DOHH2 (cell line): ENCODE measurements at regions not wholly inside any gene's neighbourhood (a gene's known extent, or its start where the extent isn't known, plus 50 kb on each side); places are given as distances from the start of the nearest gene placed in this dataset.
"Not testable (repeated sequence)": the region's sequence is repeated elsewhere in the genome, so short reads cannot be mapped to it uniquely, and the experiment has no call there.

Experiments
- H3F3A ChIP-seq: fragments of 200-600 bp; sonication (generic), shearing (Covaris generic); 2 replicates; pipeline ENCODE4 v1.6.0; 2016; ENCODE audit warnings: antibody characterized with exemption, mild to moderate bottlenecking; ENCODE audit not compliant: control insufficient read depth, insufficient read depth
- H3K27ac ChIP-seq: fragments of 200-600 bp; sonication (generic); 2 replicates; pipeline ENCODE4 v1.5.1; 2014; ENCODE audit warnings: low read depth, mild to moderate bottlenecking, low read length, moderate library complexity
- H3K27me3 ChIP-seq: fragments of 200-600 bp; sonication (generic); 2 replicates; pipeline ENCODE4 v1.6.1; 2014; ENCODE audit warnings: mild to moderate bottlenecking, low read length, mixed read lengths; ENCODE audit not compliant: control insufficient read depth
- H3K36me3 ChIP-seq: fragments of 200-600 bp; sonication (generic); 2 replicates; pipeline ENCODE4 v1.6.1; 2014; ENCODE audit warnings: mild to moderate bottlenecking, low read length, moderate library complexity, mixed read lengths; ENCODE audit not compliant: control insufficient read depth
- H3K4me1 ChIP-seq: fragments of 200-600 bp; sonication (generic); 2 replicates; pipeline ENCODE4 v1.6.1; 2014; ENCODE audit warnings: mild to moderate bottlenecking, low read length, mixed read lengths; ENCODE audit not compliant: control insufficient read depth
- H3K4me2 ChIP-seq: fragments of 200-600 bp; sonication (generic); 2 replicates; pipeline ENCODE4 v1.6.0; 2014; ENCODE audit warnings: mild to moderate bottlenecking, low read length, moderate library complexity
- H3K4me3 ChIP-seq: fragments of 200-600 bp; sonication (generic); 2 replicates; pipeline ENCODE4 v1.5.1; 2014; ENCODE audit warnings: mild to moderate bottlenecking, low read length, mixed read lengths
- H3K79me2 ChIP-seq: fragments of 200-600 bp; sonication (generic); 2 replicates; pipeline ENCODE4 v1.6.1; 2014; ENCODE audit warnings: mild to moderate bottlenecking, low read length, mixed read lengths; ENCODE audit not compliant: control insufficient read depth
- H3K9me2 ChIP-seq: fragments of 200-600 bp; sonication (generic); replicated peaks from 2 replicates; pipeline ENCODE4 v1.6.1; 2014; ENCODE audit warnings: mild to moderate bottlenecking, low read length, mixed read lengths; ENCODE audit not compliant: control insufficient read depth
- H3K9me3 ChIP-seq: fragments of 200-600 bp; sonication (generic); 2 replicates; pipeline ENCODE4 v1.6.1; 2014; ENCODE audit warnings: antibody characterized with exemption, low read length, mixed read lengths; ENCODE audit not compliant: control insufficient read depth, insufficient read depth
- H4K20me1 ChIP-seq: fragments of 200-600 bp; sonication (generic); 2 replicates; pipeline ENCODE4 v1.6.0; 2014; ENCODE audit warnings: low read depth, mild to moderate bottlenecking, antibody characterized with exemption, low read length, moderate library complexity; ENCODE audit not compliant: control insufficient read depth, insufficient read depth
- EZH2phosphoT487 ChIP-seq: fragments of 200-600 bp; sonication (generic); IDR thresholded peaks from 2 replicates; pipeline ENCODE4 v1.6.1; 2017; ENCODE audit warnings: borderline replicate concordance, mild to moderate bottlenecking, antibody characterized with exemption, low read length, moderate library complexity, mixed read lengths
- TF ChIP-seq, protein P1 (sequence below): fragments of 200-600 bp; sonication (generic); IDR thresholded peaks from one replicate; pipeline ENCODE4 v1.5.1; 2014; ENCODE audit warnings: antibody characterized with exemption, mild to moderate bottlenecking, low read depth, low read length; ENCODE audit not compliant: poor library complexity, severe bottlenecking

GRCh38 chr3:66836363-66837152 lies 161.5 kb upstream of the KBTBD8 start:
- Histone ChIP-seq H3K4me2 (no peak overlapping the region), H3K27me3 (0 out of 2 replicates have a peak, but pooled peaks cover 2% of the 10 kb centered on the region), H3K27ac (no peak overlapping the region), H3K4me1 (no peaks in the 10 kb centered on the region), H4K20me1 (no peaks in the 10 kb centered on the region), H3K4me3 (no peak overlapping the region), H3F3A (no peaks in the 10 kb centered on the region), H3K36me3 (no peaks in the 10 kb centered on the region), H3K9me3 (no peaks in the 10 kb centered on the region), H3K9me2 (no peaks in the 10 kb centered on the region), H3K79me2 (no peaks in the 10 kb centered on the region)
- TF ChIP-seq, protein P1, sequence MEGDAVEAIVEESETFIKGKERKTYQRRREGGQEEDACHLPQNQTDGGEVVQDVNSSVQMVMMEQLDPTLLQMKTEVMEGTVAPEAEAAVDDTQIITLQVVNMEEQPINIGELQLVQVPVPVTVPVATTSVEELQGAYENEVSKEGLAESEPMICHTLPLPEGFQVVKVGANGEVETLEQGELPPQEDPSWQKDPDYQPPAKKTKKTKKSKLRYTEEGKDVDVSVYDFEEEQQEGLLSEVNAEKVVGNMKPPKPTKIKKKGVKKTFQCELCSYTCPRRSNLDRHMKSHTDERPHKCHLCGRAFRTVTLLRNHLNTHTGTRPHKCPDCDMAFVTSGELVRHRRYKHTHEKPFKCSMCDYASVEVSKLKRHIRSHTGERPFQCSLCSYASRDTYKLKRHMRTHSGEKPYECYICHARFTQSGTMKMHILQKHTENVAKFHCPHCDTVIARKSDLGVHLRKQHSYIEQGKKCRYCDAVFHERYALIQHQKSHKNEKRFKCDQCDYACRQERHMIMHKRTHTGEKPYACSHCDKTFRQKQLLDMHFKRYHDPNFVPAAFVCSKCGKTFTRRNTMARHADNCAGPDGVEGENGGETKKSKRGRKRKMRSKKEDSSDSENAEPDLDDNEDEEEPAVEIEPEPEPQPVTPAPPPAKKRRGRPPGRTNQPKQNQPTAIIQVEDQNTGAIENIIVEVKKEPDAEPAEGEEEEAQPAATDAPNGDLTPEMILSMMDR = peak; percentile 35
- TF ChIP-seq EZH2phosphoT487 = no peak

DNA sequence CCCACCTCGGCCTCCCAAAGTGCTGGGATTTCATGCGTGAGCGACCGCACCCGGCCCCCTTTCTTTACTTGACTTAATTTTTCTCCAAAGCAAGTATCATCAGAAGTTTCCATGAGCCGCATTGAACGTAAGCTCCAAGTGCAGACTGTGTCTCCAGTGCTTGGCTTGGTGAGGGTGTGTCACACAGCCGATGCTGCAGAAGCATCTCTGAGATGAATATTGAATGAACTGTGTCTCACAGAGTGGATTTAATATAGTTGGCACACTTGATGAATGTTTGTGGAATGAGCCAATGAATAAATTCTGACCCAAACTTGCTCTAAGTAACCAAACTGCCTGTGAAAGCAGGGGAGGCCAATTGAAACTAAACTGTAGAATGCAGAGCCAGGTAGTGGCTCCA lies 159.4 kb upstream of the KBTBD8 start:
- no peak overlapping the region for H3K27ac ChIP-seq
- H3K4me2 ChIP-seq = no peak overlapping the region
- no peaks in the 10 kb centered on the region for H3K36me3 ChIP-seq
- no peaks in the 10 kb centered on the region for H3K79me2 ChIP-seq
- no peaks in the 10 kb centered on the region for H3K9me2 ChIP-seq
- H3F3A ChIP-seq = no peaks in the 10 kb centered on the region
- no peak overlapping the region for H3K4me3 ChIP-seq
- TF ChIP-seq, protein P1 = no peak
- TF ChIP-seq EZH2phosphoT487 = no peak
- H3K9me3 ChIP-seq = no peaks in the 10 kb centered on the region
- no peaks in the 10 kb centered on the region for H3K4me1 ChIP-seq
- H4K20me1 ChIP-seq = no peaks in the 10 kb centered on the region
- H3K27me3 ChIP-seq = no peaks in the 10 kb centered on the region

DNA sequence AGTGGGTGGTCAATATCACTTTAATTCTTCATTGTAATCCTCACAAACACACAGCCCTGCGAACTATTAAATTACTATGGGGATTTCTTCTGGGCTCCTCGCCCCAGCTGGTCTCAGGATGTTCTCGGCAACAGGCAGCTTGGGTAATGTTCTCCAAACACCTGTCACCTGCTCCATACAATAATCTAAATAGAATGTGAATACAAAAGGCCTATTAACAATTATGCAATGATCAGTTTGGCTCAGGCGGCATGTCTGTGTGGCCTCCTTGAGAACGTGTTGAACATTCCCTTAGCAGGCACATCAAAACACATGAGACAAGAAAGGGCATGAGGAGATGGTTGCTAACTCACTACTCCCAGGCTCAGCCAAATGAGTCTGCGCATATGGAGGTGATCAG lies 158.6 kb upstream of the KBTBD8 start:
- H3K4me3 ChIP-seq = no peak overlapping the region
- no peaks in the 10 kb centered on the region for H3F3A ChIP-seq

DNA sequence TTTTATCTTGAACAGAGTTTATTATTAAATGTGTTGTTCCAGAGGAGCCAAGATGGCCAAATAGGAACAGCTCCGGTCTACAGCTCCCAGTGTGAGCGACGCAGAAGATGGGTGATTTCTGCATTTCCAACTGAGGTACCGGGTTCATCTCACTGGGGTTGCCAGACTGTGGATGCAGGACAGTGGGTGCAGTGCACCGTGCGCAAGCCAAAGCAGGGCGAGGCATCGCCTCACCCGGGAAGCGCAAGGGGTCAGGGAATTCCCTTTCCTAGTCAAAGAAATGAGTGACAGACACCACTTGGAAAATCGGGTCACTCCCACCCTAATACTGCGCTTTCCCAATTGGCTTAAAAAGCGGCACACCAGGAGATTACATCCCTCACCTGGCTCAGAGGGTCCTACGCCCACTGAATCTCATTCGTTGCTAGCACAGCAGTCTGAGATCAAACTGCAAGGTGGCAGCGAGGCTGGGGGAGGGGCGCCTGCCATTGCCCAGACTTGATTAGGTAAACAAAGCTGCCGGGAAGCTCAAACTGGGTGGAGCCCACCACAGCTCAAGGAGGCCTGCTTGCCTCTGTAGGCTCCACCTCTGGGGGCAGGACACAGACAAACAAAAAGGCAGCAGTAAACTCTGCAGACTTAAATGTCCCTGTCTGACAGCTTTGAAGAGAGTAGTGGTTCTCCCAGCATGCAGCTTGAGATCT lies 155.2 kb upstream of the KBTBD8 start:
- H3K9me2 ChIP-seq, H3K27me3 ChIP-seq, H3K4me2 ChIP-seq, H3K27ac ChIP-seq, H3K79me2 ChIP-seq, H3K4me3 ChIP-seq, H3K4me1 ChIP-seq, H3K36me3 ChIP-seq, H3K9me3 ChIP-seq, H4K20me1 ChIP-seq, H3F3A ChIP-seq: not testable (repeated sequence)

More for the DNA sequence above, 158.6 kb upstream of the KBTBD8 start:
- H3K9me2 ChIP-seq = no peaks in the 10 kb centered on the region
- H3K9me3 ChIP-seq = no peaks in the 10 kb centered on the region
- no peak overlapping the region for H3K27ac ChIP-seq
- no peaks in the 10 kb centered on the region for H4K20me1 ChIP-seq
- TF ChIP-seq, protein P1 = no peak
- no peak for TF ChIP-seq EZH2phosphoT487
- no peak overlapping the region for H3K4me2 ChIP-seq
- no peaks in the 10 kb centered on the region for H3K36me3 ChIP-seq
- H3K79me2 ChIP-seq = no peaks in the 10 kb centered on the region
- H3K4me1 ChIP-seq = no peaks in the 10 kb centered on the region
- H3K27me3 ChIP-seq = no peaks in the 10 kb centered on the region
